A549 (cell line): ENCODE measurements at regions not wholly inside any gene's neighbourhood (a gene's known extent, or its start where the extent isn't known, plus 50 kb on each side); places are given as distances from the start of the nearest gene placed in this dataset.

ENCODE experiments used
- ATAC-seq, 2 experiments: fragments of 200-7000 bp in 1 of 2; fragments of >200 bp in 1 of 2; cut with Nextera tagmentation in 1 of 2; cut with Tn5 transposase in 1 of 2; 3 replicates each; pipeline versions ENCODE4 v1.8.0 to v1.9.1; 2018 to 2020; ENCODE audit warnings: mild to moderate bottlenecking in 1 of 2, moderate library complexity in 1 of 2
- CTCF ChIA-PET: fragments of 300-600 bp; sonication (Branson Sonifier 250); formaldehyde crosslinking; extraction: SDS; loops from one replicate; lab custom pipeline; 2021; ENCODE audit warnings: antibody characterized with exemption, inconsistent platforms; lab: Yijun Ruan, JAX
- POLR2A ChIA-PET: fragments of 350-600 bp; formaldehyde crosslinking; extraction: SDS; loops from one replicate; lab custom pipeline; 2021; ENCODE audit warnings: antibody characterized with exemption, inconsistent platforms; lab: Yijun Ruan, JAX
- DNase-seq, 2 experiments: peaks; one replicate each; pipeline versions ENCODE4 v3.0.0 to v3.0.0-alpha.2; 2011 to 2016; ENCODE audit warnings: low read depth in 1 of 2, low spot score in 1 of 2
- FAIRE-seq: peaks from 2 replicates; lab custom pipeline; 2011; peaks lifted over from hg19 to GRCh38; lab: Jason Lieb, UNC
- H3K27ac ChIP-seq, 2 experiments: fragments of >200 bp; sonication (Bioruptor Twin); formaldehyde crosslinking; 3 replicates each; pipeline ENCODE4 v1.5.1; 2016 to 2017
- H3K4me1 ChIP-seq: fragments of >200 bp; sonication (Bioruptor Twin); formaldehyde crosslinking; 3 replicates; pipeline ENCODE4 v1.6.1; 2016
- H3K4me2 ChIP-seq: fragments of >200 bp; sonication (Bioruptor Twin); formaldehyde crosslinking; 3 replicates; pipeline ENCODE4 v1.6.1; 2016
- H3K4me3 ChIP-seq: fragments of >200 bp; sonication (Bioruptor Twin); formaldehyde crosslinking; 3 replicates; pipeline ENCODE4 v1.5.1; 2016
- H3K9me3 ChIP-seq: fragments of >200 bp; sonication (Bioruptor Twin); formaldehyde crosslinking; 3 replicates; pipeline ENCODE4 v1.6.1; 2016
- CEBPB ChIP-seq, 2 experiments: fragments of >200 bp in 1 of 2; sonication (Bioruptor Twin) in 1 of 2; formaldehyde crosslinking in 1 of 2; IDR thresholded peaks; 2 replicates each; pipeline ENCODE4 v1.6.1; 2012 to 2016
- CHD2 ChIP-seq: fragments of 150-350 bp; IDR thresholded peaks from 2 replicates; pipeline ENCODE4 v1.6.1; 2014; ENCODE audit warnings: low read length; ENCODE audit not compliant: partially characterized antibody
- CHD4 ChIP-seq: fragments of 200-600 bp; sonication (generic); IDR thresholded peaks from 2 replicates; pipeline ENCODE4 v1.6.1; 2016; ENCODE audit warnings: antibody characterized with exemption, mild to moderate bottlenecking, borderline replicate concordance
- EHF ChIP-seq: fragments of 250-450 bp; sonication (Bioruptor Pico); IDR thresholded peaks from 2 replicates; pipeline ENCODE4 v1.5.0; 2020; ENCODE audit warnings: mild to moderate bottlenecking
- EHMT2 ChIP-seq: fragments of 200-600 bp; sonication (generic); IDR thresholded peaks from 2 replicates; pipeline ENCODE4 v1.6.1; 2016; ENCODE audit warnings: antibody characterized with exemption, low read depth, mild to moderate bottlenecking, moderate library complexity
- ELK1 ChIP-seq: fragments of 150-350 bp; IDR thresholded peaks from 2 replicates; pipeline ENCODE4 v1.6.1; 2014; ENCODE audit warnings: low read depth, mild to moderate bottlenecking, low read length
- EP300 ChIP-seq, 2 experiments: fragments of >200 bp; sonication (Bioruptor Twin); formaldehyde crosslinking; IDR thresholded peaks; 2 replicates in 1 of 2; 3 replicates in 1 of 2; pipeline ENCODE4 v1.6.1; 2016 to 2017
- FOSL2 ChIP-seq, 2 experiments: fragments of 450-650 bp in 1 of 2; fragments of >200 bp in 1 of 2; sonication (Bioruptor Twin) in 1 of 2; formaldehyde crosslinking; IDR thresholded peaks; 2 replicates each; pipeline versions ENCODE4 v1.5.0 to v1.6.1; 2016 to 2020; ENCODE audit warnings: mild to moderate bottlenecking in 1 of 2, moderate library complexity in 1 of 2
- HEYL ChIP-seq: fragments of 250-450 bp; sonication (Bioruptor Pico); IDR thresholded peaks from 2 replicates; pipeline ENCODE4 v1.8.0; 2021; ENCODE audit warnings: mild to moderate bottlenecking, moderate library complexity
- HOXA7 ChIP-seq: fragments of 250-450 bp; sonication (Bioruptor Pico); IDR thresholded peaks from 2 replicates; pipeline ENCODE4 v1.5.0; 2020; ENCODE audit warnings: mild to moderate bottlenecking, moderate library complexity
- HOXB13 ChIP-seq: fragments of 250-450 bp; sonication (Bioruptor Pico); IDR thresholded peaks from 2 replicates; pipeline ENCODE4 v1.5.0; 2020; ENCODE audit warnings: low read depth, mild to moderate bottlenecking, moderate library complexity
- HOXB5 ChIP-seq: fragments of 250-450 bp; sonication (Bioruptor Pico); IDR thresholded peaks from 2 replicates; pipeline ENCODE4 v1.5.0; 2020; ENCODE audit warnings: mild to moderate bottlenecking, moderate library complexity
- JUN ChIP-seq, 2 experiments: fragments of >200 bp; sonication (Bioruptor Twin); formaldehyde crosslinking; IDR thresholded peaks; 2 replicates in 1 of 2; 3 replicates in 1 of 2; pipeline ENCODE4 v1.6.1; 2016 to 2017
- NFE2L2 ChIP-seq: fragments of 150-350 bp; conservative IDR thresholded peaks from 2 replicates; pipeline ENCODE4 v1.6.1; 2014; ENCODE audit warnings: low read length
- NPAS2 ChIP-seq: fragments of 250-450 bp; sonication (Bioruptor Pico); IDR thresholded peaks from 2 replicates; pipeline ENCODE4 v1.8.0; 2022; ENCODE audit warnings: mild to moderate bottlenecking, moderate library complexity, borderline replicate concordance
- NR3C1 ChIP-seq: fragments of >200 bp; sonication (Bioruptor Twin); formaldehyde crosslinking; IDR thresholded peaks from 3 replicates; pipeline ENCODE4 v1.6.1; 2017
- PHF8 ChIP-seq: fragments of 200-600 bp; sonication (generic); IDR thresholded peaks from 2 replicates; pipeline ENCODE4 v1.6.1; 2016; ENCODE audit warnings: low read depth, mild to moderate bottlenecking, antibody characterized with exemption, moderate library complexity, borderline replicate concordance
- POLR2A ChIP-seq: IDR thresholded peaks from 2 replicates; pipeline ENCODE4 v1.6.1; 2012; ENCODE audit warnings: mild to moderate bottlenecking, low read length
- RNF2 ChIP-seq: fragments of 200-600 bp; sonication (generic); IDR thresholded peaks from 2 replicates; pipeline ENCODE4 v1.6.1; 2016; ENCODE audit warnings: low read depth, mild to moderate bottlenecking, antibody characterized with exemption, moderate library complexity, borderline replicate concordance
- TFCP2L1 ChIP-seq: fragments of 250-450 bp; sonication (Bioruptor Pico); IDR thresholded peaks from 2 replicates; pipeline ENCODE4 v1.5.0; 2021; ENCODE audit warnings: mild to moderate bottlenecking
- WGBS: methylation state at CpG from one replicate; pipeline ENCODE4 v1.1.6; 2017; ENCODE audit errors: missing lambda C conversion rate; 5-methylcytosine and 5-hydroxymethylcytosine counted together
- TF ChIP-seq, protein P1 (sequence below): fragments of >200 bp; sonication (Bioruptor Twin); formaldehyde crosslinking; IDR thresholded peaks from 3 replicates; pipeline ENCODE4 v1.6.1; 2016
- TF ChIP-seq, protein P2 (sequence below): fragments of 250-450 bp; sonication (Bioruptor Pico); IDR thresholded peaks from 2 replicates; pipeline ENCODE4 v1.5.0; 2021; ENCODE audit warnings: mild to moderate bottlenecking, moderate library complexity, borderline replicate concordance
- TF ChIP-seq, protein P3 (sequence below): IDR thresholded peaks from 2 replicates; pipeline ENCODE4 v1.6.1; 2012
- TF ChIP-seq, protein P4 (sequence below): IDR thresholded peaks from 2 replicates; pipeline ENCODE4 v1.6.1; 2012
- TF ChIP-seq, protein P5 (sequence below): fragments of >200 bp; sonication (Bioruptor Twin); formaldehyde crosslinking; IDR thresholded peaks from 3 replicates; pipeline ENCODE4 v1.5.1; 2016

- ChIA-PET POLR2A (no interaction called here), CTCF (no interaction called here)
- Histone ChIP-seq H3K9me3 (no peaks in the 10 kb centered on the region), H3K4me1 (no peaks in the 10 kb centered on the region), H3K27ac (no peak overlapping the region), H3K4me3 (no peak overlapping the region), H3K4me2 (no peak overlapping the region)
- ATAC-seq, result no peak
- TF ChIP-seq TFCP2L1 (CRISPR knock-in tag), result no peak
- no peak for TF ChIP-seq POLR2A
- no peak for TF ChIP-seq EHMT2
- no peak for TF ChIP-seq HOXB5 (CRISPR knock-in tag)
- no peak for TF ChIP-seq HOXB13 (CRISPR knock-in tag)
- TF ChIP-seq NPAS2 (CRISPR knock-in tag), result no peak
- TF ChIP-seq CEBPB (IDR thresholded peaks at IDR 0.05), result no peak
- WGBS, result 57% methylated on average over 2 of the region's 2 CpGs
- FAIRE-seq, result no peak
- no peak for DNase-seq
Observed at GRCh38 chr11:90913131-90913668, 690.4 kb upstream of the CHORDC1 start.

GRCh38 chr11:90912631-90913030 is 689.8 kb upstream of the CHORDC1 start:
- 82% methylated on average over 5 of the region's 5 CpGs for WGBS
- TF ChIP-seq CHD4, result no peak
- no peak for TF ChIP-seq EHF (CRISPR knock-in tag)
- no peak for TF ChIP-seq FOSL2 (IDR thresholded peaks at IDR 0.05)
- TF ChIP-seq FOSL2 (CRISPR knock-in tag; IDR thresholded peaks at IDR 0.05), result no peak
- TF ChIP-seq RNF2, result no peak
- TF ChIP-seq NFE2L2, result no peak
- no peak for TF ChIP-seq EHMT2
- TF ChIP-seq, protein P1, sequence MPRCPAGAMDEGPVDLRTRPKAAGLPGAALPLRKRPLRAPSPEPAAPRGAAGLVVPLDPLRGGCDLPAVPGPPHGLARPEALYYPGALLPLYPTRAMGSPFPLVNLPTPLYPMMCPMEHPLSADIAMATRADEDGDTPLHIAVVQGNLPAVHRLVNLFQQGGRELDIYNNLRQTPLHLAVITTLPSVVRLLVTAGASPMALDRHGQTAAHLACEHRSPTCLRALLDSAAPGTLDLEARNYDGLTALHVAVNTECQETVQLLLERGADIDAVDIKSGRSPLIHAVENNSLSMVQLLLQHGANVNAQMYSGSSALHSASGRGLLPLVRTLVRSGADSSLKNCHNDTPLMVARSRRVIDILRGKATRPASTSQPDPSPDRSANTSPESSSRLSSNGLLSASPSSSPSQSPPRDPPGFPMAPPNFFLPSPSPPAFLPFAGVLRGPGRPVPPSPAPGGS, result no peak
- TF ChIP-seq HEYL (CRISPR knock-in tag), result no peak
- no peak for TF ChIP-seq ELK1
- TF ChIP-seq HOXB5 (CRISPR knock-in tag), result no peak
- TF ChIP-seq, protein P2, sequence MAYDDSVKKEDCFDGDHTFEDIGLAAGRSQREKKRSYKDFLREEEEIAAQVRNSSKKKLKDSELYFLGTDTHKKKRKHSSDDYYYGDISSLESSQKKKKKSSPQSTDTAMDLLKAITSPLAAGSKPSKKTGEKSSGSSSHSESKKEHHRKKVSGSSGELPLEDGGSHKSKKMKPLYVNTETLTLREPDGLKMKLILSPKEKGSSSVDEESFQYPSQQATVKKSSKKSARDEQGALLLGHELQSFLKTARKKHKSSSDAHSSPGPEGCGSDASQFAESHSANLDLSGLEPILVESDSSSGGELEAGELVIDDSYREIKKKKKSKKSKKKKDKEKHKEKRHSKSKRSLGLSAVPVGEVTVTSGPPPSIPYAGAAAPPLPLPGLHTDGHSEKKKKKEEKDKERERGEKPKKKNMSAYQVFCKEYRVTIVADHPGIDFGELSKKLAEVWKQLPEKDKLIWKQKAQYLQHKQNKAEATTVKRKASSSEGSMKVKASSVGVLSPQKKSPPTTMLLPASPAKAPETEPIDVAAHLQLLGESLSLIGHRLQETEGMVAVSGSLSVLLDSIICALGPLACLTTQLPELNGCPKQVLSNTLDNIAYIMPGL (CRISPR knock-in tag), result no peak
- TF ChIP-seq, protein P3, sequence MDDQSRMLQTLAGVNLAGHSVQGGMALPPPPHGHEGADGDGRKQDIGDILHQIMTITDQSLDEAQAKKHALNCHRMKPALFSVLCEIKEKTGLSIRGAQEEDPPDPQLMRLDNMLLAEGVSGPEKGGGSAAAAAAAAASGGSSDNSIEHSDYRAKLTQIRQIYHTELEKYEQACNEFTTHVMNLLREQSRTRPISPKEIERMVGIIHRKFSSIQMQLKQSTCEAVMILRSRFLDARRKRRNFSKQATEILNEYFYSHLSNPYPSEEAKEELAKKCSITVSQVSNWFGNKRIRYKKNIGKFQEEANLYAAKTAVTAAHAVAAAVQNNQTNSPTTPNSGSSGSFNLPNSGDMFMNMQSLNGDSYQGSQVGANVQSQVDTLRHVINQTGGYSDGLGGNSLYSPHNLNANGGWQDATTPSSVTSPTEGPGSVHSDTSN, result no peak
- TF ChIP-seq, protein P4, sequence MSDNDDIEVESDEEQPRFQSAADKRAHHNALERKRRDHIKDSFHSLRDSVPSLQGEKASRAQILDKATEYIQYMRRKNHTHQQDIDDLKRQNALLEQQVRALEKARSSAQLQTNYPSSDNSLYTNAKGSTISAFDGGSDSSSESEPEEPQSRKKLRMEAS, result no peak
- no peak for TF ChIP-seq EP300 (IDR thresholded peaks at IDR 0.05)
- TF ChIP-seq PHF8, result no peak
- no peak for TF ChIP-seq CHD2
- TF ChIP-seq HOXA7 (CRISPR knock-in tag), result no peak
- TF ChIP-seq, protein P5, sequence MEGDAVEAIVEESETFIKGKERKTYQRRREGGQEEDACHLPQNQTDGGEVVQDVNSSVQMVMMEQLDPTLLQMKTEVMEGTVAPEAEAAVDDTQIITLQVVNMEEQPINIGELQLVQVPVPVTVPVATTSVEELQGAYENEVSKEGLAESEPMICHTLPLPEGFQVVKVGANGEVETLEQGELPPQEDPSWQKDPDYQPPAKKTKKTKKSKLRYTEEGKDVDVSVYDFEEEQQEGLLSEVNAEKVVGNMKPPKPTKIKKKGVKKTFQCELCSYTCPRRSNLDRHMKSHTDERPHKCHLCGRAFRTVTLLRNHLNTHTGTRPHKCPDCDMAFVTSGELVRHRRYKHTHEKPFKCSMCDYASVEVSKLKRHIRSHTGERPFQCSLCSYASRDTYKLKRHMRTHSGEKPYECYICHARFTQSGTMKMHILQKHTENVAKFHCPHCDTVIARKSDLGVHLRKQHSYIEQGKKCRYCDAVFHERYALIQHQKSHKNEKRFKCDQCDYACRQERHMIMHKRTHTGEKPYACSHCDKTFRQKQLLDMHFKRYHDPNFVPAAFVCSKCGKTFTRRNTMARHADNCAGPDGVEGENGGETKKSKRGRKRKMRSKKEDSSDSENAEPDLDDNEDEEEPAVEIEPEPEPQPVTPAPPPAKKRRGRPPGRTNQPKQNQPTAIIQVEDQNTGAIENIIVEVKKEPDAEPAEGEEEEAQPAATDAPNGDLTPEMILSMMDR, result no peak
- TF ChIP-seq JUN (IDR thresholded peaks at IDR 0.05), result no peak
- TF ChIP-seq NR3C1, result no peak
- TF ChIP-seq, all 56 proteins: peak for 0
- ChIA-PET CTCF (no interaction called here), POLR2A (no interaction called here)
- no peak overlapping the region for H3K27ac ChIP-seq
- ATAC-seq, result no peak
- FAIRE-seq, result no peak
- no peak overlapping the region for H3K4me2 ChIP-seq
- no peak for DNase-seq
- no peak overlapping the region for H3K4me3 ChIP-seq
- no peaks in the 10 kb centered on the region for H3K9me3 ChIP-seq
- no peaks in the 10 kb centered on the region for H3K4me1 ChIP-seq
